AG09319 (cell line): ENCODE measurements at regions not wholly inside any gene's neighbourhood (a gene's known extent, or its start where the extent isn't known, plus 50 kb on each side); places are given as distances from the start of the nearest gene placed in this dataset.

Source experiments
- DNase-seq: peaks from one replicate; pipeline ENCODE4 v3.0.0-alpha.2; 2010; ENCODE audit warnings: low read depth; ENCODE audit errors: extremely low read depth
- TF ChIP-seq, protein P1 (sequence below): IDR thresholded peaks from 2 replicates; pipeline ENCODE4 v1.5.1; 2011; ENCODE audit warnings: low read depth, mild to moderate bottlenecking, inconsistent platforms, low read length, moderate library complexity

DNA sequence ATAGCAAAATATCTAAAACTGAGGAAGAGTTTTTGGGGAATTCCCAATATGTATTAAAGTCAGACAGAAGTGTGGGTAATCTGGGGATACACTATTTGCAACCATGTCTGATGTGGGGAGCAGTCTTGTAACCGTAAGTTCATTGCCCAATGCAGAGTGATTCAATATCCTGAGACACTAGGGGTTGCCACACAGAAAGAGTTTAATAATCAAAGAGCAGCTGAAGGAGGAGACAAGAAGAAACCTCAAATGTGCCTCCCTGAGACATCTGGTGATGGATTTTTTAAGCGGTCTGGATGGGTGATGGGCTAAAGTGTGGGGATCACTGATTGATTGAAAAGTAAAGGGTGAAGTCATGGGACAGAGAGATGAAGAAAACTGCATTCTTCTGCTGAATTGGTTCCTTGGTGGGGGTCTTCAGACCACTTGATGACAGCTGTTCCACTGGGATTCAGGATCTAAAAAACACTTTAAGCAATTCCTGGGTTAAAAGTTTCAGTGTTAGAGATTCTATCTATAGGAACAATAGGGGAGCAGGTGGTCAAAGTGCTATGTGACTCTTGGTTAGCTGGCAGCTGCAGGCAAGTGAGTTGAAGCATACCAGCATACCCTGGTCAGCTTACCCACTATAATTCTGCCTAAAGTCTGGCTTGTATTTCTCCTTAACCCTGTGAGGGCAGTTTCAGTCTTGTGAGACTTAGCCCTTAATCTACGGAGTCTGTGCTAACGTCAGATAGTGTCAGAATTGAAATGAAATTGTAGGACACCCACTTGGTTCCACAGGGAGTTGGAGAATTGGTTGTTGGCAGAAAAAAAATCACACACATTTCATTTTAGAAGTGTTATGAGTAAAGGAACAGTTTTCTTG is 425.9 kb upstream of the TGFBR2 start:
- TF ChIP-seq, protein P1, sequence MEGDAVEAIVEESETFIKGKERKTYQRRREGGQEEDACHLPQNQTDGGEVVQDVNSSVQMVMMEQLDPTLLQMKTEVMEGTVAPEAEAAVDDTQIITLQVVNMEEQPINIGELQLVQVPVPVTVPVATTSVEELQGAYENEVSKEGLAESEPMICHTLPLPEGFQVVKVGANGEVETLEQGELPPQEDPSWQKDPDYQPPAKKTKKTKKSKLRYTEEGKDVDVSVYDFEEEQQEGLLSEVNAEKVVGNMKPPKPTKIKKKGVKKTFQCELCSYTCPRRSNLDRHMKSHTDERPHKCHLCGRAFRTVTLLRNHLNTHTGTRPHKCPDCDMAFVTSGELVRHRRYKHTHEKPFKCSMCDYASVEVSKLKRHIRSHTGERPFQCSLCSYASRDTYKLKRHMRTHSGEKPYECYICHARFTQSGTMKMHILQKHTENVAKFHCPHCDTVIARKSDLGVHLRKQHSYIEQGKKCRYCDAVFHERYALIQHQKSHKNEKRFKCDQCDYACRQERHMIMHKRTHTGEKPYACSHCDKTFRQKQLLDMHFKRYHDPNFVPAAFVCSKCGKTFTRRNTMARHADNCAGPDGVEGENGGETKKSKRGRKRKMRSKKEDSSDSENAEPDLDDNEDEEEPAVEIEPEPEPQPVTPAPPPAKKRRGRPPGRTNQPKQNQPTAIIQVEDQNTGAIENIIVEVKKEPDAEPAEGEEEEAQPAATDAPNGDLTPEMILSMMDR = no peak
- no peak for DNase-seq

DNA sequence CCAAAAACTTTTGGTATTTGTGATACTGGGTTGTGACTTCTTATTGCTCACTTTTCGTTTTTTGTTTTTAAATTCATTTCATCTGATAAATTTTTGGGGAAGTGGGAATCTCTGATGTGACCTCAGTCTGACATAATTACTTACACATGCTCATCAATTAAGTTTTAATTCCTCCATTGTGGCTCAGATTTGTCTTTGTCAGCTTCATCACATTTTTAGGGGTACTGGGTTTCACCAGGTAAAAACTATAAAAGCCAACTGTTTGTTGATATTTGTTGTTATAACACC is 425.3 kb upstream of the TGFBR2 start:
- no peak for DNase-seq
- TF ChIP-seq, protein P1 = no peak

- no peak for DNase-seq
- TF ChIP-seq, protein P1 = no peak
These were observed 424.8 kb upstream of the TGFBR2 start for GRCh38 chr3:30181581-30181980.

DNA sequence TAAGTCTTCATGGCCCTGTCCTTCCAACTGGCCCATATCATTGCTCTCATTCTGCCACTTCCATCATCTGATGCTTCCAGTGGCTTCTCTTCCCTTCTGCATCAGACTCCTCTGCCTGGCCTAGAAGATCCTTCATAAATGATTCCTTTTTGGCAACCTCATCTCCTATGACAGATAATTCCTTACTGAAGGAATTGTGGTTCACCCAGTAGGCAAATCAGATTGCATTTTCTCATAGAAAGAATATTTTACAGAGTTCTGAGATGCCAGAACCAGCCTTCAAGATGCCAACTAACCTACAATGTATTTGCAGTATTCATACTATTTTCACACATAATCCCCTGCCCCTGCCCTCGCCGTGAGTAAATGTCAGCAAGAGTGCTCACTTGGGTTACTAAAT is 423.0 kb upstream of the TGFBR2 start:
- TF ChIP-seq, protein P1 = no peak
- DNase-seq = no peak

DNA sequence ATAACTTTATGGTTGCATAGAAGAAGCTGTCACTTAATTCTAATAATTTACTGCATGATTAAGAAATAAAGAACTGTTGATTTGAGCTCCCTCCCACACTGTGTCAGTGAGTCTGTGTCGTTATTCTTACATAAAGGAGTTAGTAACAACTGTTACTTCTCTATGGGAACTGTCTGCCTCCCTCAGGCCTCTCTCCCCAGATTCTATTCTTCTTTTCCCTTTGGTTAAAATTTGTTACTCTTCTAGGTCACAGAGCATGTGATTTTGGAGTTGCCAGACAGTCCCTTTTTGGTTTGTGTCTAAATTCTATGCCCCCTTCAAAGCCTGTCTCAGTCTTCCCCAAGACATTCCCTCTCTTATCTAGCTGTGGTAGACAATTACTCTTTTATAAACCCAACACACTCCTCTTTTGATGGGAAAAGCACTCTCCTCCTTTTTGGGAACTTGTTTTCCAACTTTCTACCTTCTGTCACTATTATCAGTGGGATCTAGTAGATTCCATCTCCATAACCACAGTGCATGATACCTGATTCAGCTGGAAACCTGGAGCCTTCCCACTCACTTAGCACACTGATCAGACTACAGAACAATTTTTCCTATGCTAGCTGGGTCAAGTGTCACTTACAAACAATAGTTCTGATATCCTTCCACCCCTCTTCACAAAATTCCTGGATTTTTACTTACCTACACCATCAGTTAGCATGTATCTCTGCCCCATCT is 422.1 kb upstream of the TGFBR2 start:
- no peak for DNase-seq
- TF ChIP-seq, protein P1 = no peak

DNA sequence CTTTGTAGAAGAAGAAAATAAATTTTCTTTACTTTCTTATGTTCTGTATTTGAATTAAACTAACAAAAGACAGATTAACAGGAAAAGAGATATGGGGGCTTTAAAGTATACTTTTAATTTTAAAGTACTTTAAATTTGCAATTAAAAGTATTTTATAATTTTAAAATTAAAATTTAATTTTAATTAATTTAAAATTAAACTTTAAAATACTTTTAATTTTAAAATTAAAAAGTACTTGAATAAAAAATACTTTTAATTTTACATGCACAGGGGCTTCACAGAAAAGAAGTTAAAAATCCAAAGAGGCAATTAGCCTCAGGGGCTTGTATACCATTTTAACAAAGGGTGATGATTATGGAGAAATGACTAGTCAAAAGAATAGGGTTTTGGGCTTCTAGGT is 420.5 kb upstream of the TGFBR2 start:
- TF ChIP-seq, protein P1 = no peak
- no peak for DNase-seq

DNA sequence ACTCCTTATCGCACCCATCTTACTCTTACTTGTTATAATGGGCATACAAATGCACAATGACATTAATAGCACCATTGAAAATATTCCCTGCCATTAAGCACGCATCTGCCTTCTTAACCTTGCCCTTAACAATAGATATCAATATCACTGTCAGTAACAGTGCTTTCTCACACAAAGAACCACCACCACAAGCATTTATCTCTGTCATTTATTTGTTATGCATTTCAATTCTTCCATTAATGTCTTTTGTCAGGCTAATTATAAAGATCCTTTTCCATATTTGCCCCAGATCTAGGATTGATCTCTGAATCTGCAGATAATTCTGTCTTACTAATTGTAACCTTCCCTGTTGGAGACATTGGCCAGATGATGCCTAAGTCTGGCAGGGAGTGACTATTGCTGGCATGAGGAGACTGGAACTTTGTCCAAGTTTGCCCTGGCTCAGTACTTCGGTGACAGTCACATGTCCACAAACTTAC is 419.6 kb upstream of the TGFBR2 start:
- DNase-seq = no peak
- TF ChIP-seq, protein P1 = no peak
